Testis (tissue), 2 donors: ENCODE measurements at regions not wholly inside any gene's neighbourhood (a gene's known extent, or its start where the extent isn't known, plus 50 kb on each side); places are given as distances from the start of the nearest gene placed in this dataset.

Source experiments
- CTCF ChIP-seq, 3 experiments: fragments of 450-650 bp in 2 of 3; fragments of 200-600 bp in 1 of 3; sonication (generic) in 1 of 3; IDR thresholded peaks; one replicate each; pipeline ENCODE4 v1.5.1; 2016 to 2019; ENCODE audit warnings: antibody characterized with exemption in 3 of 3, mild to moderate bottlenecking in 2 of 3, moderate library complexity in 1 of 3
- POLR2A ChIP-seq: fragments of 450-650 bp; IDR thresholded peaks from one replicate; pipeline ENCODE4 v1.6.1; 2017; ENCODE audit warnings: antibody characterized with exemption, mild to moderate bottlenecking, moderate library complexity

DNA sequence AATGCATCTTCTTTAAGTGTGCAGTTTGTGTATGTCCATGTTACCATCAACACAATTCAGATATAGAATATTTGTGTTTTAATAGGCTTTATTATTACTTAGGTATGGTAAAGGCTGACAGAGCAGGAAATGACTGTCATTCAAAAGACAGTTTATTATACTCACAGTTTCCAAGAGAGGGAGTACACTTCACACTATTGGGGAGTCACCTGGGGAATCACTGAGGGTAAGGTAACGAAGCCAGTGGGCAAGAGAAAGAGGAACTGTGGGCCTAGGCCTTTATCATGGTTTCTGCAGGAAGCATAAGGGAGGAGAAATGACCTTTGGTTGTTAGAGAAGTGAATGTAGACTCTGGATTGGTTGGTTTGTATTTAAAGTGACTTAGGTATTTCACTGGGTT is 235.1 kb upstream of the HCCS start:
- no peak for TF ChIP-seq POLR2A
- no peak for TF ChIP-seq CTCF (IDR thresholded peaks at IDR 0.05)
